Uterus (tissue), 3 donors: ENCODE measurements at regions not wholly inside any gene's neighbourhood (a gene's known extent, or its start where the extent isn't known, plus 50 kb on each side); places are given as distances from the start of the nearest gene placed in this dataset.

ENCODE experiments used
- DNase-seq, 2 donors: peaks; one replicate each; pipeline ENCODE4 v3.0.0-alpha.2; 2019 to 2020
- H3K27ac ChIP-seq, 2 donors: fragments of 200-600 bp; sonication (generic); 1 replicate in 1 of 2; 2 replicates in 1 of 2; pipeline ENCODE4 v1.5.1; 2016 to 2018
- H3K27me3 ChIP-seq, 2 donors: fragments of 200-600 bp; sonication (generic); one replicate each; pipeline ENCODE4 v1.5.1; 2018 to 2019; ENCODE audit warnings: control low read depth in 1 of 2
- H3K36me3 ChIP-seq, 2 donors: fragments of 200-600 bp; sonication (generic); one replicate each; pipeline ENCODE4 v1.5.1; 2019; ENCODE audit warnings: control low read depth in 1 of 2
- H3K4me1 ChIP-seq, 2 donors: fragments of 200-600 bp; sonication (generic); one replicate each; pipeline ENCODE4 v1.5.1; 2018 to 2019; ENCODE audit warnings: control low read depth in 1 of 2
- H3K4me3 ChIP-seq, 2 donors: fragments of 200-600 bp; sonication (generic); 1 replicate in 1 of 2; 2 replicates in 1 of 2; pipeline ENCODE4 v1.5.1; 2018 to 2019; ENCODE audit warnings: mild to moderate bottlenecking in 1 of 2
- H3K9me3 ChIP-seq, 2 donors: fragments of 200-600 bp; sonication (generic); one replicate each; pipeline ENCODE4 v1.5.1; 2019; ENCODE audit warnings: control low read depth in 1 of 2
- POLR2A ChIP-seq, 2 donors: fragments of 450-650 bp; IDR thresholded peaks; one replicate each; pipeline ENCODE4 v1.6.1; 2016; ENCODE audit warnings: antibody characterized with exemption in 2 of 2, mild to moderate bottlenecking in 1 of 2, moderate library complexity in 1 of 2
- intact Hi-C: fragments of 100-400 bp; cut with DNase I; formaldehyde crosslinking; loops from one replicate; pipeline ENCODE4 v1.15.1; 2023; ENCODE audit warnings: low total_unique reads
- TF ChIP-seq, protein P1 (sequence below), 4 experiments: fragments of 200-600 bp in 2 of 4; fragments of 450-650 bp in 2 of 4; sonication (generic) in 2 of 4; IDR thresholded peaks; one replicate each; pipeline ENCODE4 v1.5.1; 2016 to 2019; ENCODE audit warnings: antibody characterized with exemption in 4 of 4, mild to moderate bottlenecking in 2 of 4, moderate library complexity in 1 of 4
- donor health status: DM: yes; HTN: yes; CAD: no.

- no peak overlapping the region for H3K27ac ChIP-seq
- TF ChIP-seq, protein P1, sequence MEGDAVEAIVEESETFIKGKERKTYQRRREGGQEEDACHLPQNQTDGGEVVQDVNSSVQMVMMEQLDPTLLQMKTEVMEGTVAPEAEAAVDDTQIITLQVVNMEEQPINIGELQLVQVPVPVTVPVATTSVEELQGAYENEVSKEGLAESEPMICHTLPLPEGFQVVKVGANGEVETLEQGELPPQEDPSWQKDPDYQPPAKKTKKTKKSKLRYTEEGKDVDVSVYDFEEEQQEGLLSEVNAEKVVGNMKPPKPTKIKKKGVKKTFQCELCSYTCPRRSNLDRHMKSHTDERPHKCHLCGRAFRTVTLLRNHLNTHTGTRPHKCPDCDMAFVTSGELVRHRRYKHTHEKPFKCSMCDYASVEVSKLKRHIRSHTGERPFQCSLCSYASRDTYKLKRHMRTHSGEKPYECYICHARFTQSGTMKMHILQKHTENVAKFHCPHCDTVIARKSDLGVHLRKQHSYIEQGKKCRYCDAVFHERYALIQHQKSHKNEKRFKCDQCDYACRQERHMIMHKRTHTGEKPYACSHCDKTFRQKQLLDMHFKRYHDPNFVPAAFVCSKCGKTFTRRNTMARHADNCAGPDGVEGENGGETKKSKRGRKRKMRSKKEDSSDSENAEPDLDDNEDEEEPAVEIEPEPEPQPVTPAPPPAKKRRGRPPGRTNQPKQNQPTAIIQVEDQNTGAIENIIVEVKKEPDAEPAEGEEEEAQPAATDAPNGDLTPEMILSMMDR (IDR thresholded peaks at IDR 0.05): no peak
- TF ChIP-seq POLR2A (IDR thresholded peaks at IDR 0.05): no peak
- no peaks in the 10 kb centered on the region for H3K4me1 ChIP-seq
- H3K4me3 ChIP-seq: no peak overlapping the region
- intact Hi-C loops: no loop called here
- no peak for DNase-seq
- H3K9me3 ChIP-seq: no peaks in the 10 kb centered on the region
- H3K36me3 ChIP-seq: no peaks in the 10 kb centered on the region
- no peaks in the 10 kb centered on the region for H3K27me3 ChIP-seq
Measured at GRCh38 chr6:114421199-114421598, 78.4 kb upstream of the HS3ST5 start.

GRCh38 chr6:114419175-114419574 lies 76.4 kb upstream of the HS3ST5 start:
- no peak overlapping the region for H3K27ac ChIP-seq
- H3K9me3 ChIP-seq: no peaks in the 10 kb centered on the region
- H3K4me3 ChIP-seq: no peak overlapping the region
- no peaks in the 10 kb centered on the region for H3K27me3 ChIP-seq
- H3K36me3 ChIP-seq: no peaks in the 10 kb centered on the region
- no peaks in the 10 kb centered on the region for H3K4me1 ChIP-seq
- intact Hi-C loops: no loop called here
- no peak for DNase-seq
- TF ChIP-seq, protein P1 (IDR thresholded peaks at IDR 0.05): no peak
- TF ChIP-seq POLR2A (IDR thresholded peaks at IDR 0.05): no peak

- intact Hi-C loops: no loop called here
- no peak for DNase-seq
- no peaks in the 10 kb centered on the region for H3K36me3 ChIP-seq
- H3K4me3 ChIP-seq: no peak overlapping the region
- no peaks in the 10 kb centered on the region for H3K4me1 ChIP-seq
- H3K9me3 ChIP-seq: no peaks in the 10 kb centered on the region
- no peak for TF ChIP-seq POLR2A (IDR thresholded peaks at IDR 0.05)
- TF ChIP-seq, protein P1 (IDR thresholded peaks at IDR 0.05): no peak
- H3K27ac ChIP-seq: no peak overlapping the region
- H3K27me3 ChIP-seq: no peaks in the 10 kb centered on the region
Measured at GRCh38 chr6:114418304-114418972, 75.6 kb upstream of the HS3ST5 start.

DNA sequence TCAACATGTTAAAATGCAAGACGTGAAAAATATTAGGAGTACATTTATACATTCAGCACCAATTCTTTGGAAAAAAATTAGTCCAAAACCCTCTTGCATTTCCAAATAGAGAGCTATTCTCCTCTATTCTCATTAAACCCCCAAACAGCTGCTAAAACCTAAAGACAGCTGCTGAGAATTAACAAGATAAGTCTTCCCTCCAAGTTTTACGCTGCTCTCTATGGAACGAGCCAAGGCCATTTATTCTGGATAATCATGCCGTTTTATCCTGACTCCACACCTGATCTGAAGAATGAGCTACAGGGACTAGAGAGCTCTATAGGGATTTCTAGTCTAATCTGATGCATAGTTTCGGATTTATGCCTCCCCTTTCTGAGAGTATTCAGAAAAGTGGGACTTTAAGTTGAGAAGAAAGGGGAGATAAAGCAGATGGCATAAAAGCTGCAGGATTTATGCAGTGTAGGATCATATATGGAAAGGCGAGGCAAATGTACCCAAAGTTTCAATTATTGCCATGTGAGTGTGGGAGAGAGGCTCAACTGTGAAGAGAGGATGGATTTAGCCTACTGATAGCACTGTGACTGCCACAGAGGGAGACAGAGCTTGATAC lies 64.7 kb upstream of the HS3ST5 start:
- DNase-seq: no peak
- no peak overlapping the region for H3K27ac ChIP-seq
- no peaks in the 10 kb centered on the region for H3K36me3 ChIP-seq
- H3K4me1 ChIP-seq: no peaks in the 10 kb centered on the region
- H3K4me3 ChIP-seq: no peak overlapping the region
- TF ChIP-seq, protein P1 (IDR thresholded peaks at IDR 0.05): no peak
- no peak for TF ChIP-seq POLR2A (IDR thresholded peaks at IDR 0.05)
- intact Hi-C loops: no loop called here
- H3K27me3 ChIP-seq: no peaks in the 10 kb centered on the region
- no peaks in the 10 kb centered on the region for H3K9me3 ChIP-seq

DNA sequence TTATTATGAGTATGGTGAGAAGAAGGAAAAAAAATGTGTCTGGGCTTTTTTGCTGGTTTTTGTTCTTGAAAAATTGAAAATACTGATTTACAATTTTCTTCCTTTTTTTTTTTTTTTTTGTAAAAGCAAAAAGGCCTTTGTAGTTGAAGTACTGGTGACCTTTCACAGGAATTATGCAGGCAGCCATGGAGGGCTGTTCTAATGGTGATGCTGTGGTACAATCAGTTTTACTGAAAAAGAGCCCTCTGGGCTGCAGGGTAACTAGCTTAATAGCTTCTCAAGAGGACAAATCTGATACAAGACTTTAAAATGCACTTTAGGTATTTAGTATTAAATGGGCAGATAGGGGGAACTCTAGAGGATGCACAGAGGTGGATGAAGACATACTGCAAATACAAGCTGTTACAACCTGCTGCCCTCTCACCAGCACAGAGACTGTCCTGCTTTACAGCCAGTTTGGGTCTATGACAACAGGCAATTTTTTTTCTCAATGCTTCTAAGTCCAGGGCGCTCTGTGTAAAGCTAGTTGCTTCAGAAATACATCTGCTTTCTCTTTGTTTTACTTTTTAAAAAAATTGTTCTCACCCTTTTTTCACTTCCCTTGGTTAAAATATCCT lies 61.6 kb upstream of the HS3ST5 start:
- DNase-seq: no peak
- Histone ChIP-seq H3K27ac (no peak overlapping the region), H3K36me3 (no peaks in the 10 kb centered on the region), H3K9me3 (no peaks in the 10 kb centered on the region), H3K4me1 (no peaks in the 10 kb centered on the region), H3K4me3 (no peak overlapping the region), H3K27me3 (no peaks in the 10 kb centered on the region)
- intact Hi-C loops: no loop called here
- TF ChIP-seq, protein P1 (IDR thresholded peaks at IDR 0.05): no peak
- TF ChIP-seq POLR2A (IDR thresholded peaks at IDR 0.05): no peak
